ENCODE measurements at regions not wholly inside any gene's neighbourhood (a gene's known extent, or its start where the extent isn't known, plus 50 kb on each side); places are given as distances from the start of the nearest gene placed in this dataset.

GRCh38 chr3:27594096-27594690 is 110.0 kb upstream of the SLC4A7 start:
- DNase-seq (ENCODE audit: low read depth), result no peak
- H3K4me3 ChIP-seq (ENCODE audit: low read depth, low read length), result no peak overlapping the region

DNA sequence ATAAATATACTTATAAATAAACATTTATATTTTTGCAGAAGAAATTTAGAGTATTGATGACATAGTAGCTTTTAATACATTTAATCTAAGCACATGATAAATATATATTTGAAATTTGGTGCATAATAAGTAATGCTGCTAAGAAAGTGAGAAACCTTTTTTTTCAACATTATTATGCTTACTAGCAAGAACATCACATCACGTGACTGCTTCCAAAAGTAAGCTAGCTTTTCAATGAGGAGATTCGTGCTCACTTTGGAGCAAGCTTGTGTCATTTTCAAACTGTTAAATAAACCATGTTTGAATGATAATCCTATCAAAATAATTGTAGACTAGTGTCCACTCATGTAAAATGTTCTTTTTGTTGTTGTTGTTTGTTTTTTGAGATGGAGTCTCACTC is 109.0 kb upstream of the SLC4A7 start:
- DNase-seq (ENCODE audit: low read depth), result no peak
- H3K4me3 ChIP-seq (ENCODE audit: low read depth, low read length), result no peak overlapping the region

GRCh38 chr3:27591312-27592210 is 107.4 kb upstream of the SLC4A7 start:
- no peak for DNase-seq (ENCODE audit: low read depth)
- H3K4me3 ChIP-seq (ENCODE audit: low read depth, low read length), result no peak overlapping the region

- DNase-seq (ENCODE audit: low read depth), result no peak
- H3K4me3 ChIP-seq (ENCODE audit: low read depth, low read length), result no peak overlapping the region
These were observed 106.5 kb upstream of the SLC4A7 start for GRCh38 chr3:27590437-27591298.

GRCh38 chr3:27589795-27590194 is 105.6 kb upstream of the SLC4A7 start:
- DNase-seq (ENCODE audit: low read depth), result no peak

GRCh38 chr3:27585429-27585828 is 101.2 kb upstream of the SLC4A7 start:
- DNase-seq (ENCODE audit: low read depth), result no peak
- no peak overlapping the region for H3K4me3 ChIP-seq (ENCODE audit: low read depth, low read length)

More at GRCh38 chr3:27589795-27590194, 105.6 kb upstream of the SLC4A7 start:
- no peak overlapping the region for H3K4me3 ChIP-seq (ENCODE audit: low read depth, low read length)

DNA sequence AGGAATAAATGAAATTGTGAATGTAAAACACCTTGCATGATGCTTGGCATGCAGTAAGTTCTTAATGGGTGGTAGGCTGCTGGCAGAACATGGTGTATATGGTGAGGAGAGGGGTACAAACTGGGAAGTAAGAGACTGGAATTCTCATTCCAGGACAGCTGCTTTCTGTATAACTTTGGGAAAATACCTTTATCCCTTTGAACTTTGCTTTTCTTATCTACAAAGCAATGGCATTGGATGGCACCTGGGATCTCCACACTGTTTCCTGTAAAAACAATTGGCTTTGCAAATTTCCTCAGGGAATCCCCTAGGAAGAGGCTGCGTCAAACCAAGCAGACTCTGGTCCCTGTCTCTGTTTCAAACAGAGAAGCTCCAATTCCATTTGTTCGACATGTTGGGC is 100.7 kb upstream of the SLC4A7 start:
- no peak for DNase-seq (ENCODE audit: low read depth)
- no peak overlapping the region for H3K4me3 ChIP-seq (ENCODE audit: low read depth, low read length)

DNA sequence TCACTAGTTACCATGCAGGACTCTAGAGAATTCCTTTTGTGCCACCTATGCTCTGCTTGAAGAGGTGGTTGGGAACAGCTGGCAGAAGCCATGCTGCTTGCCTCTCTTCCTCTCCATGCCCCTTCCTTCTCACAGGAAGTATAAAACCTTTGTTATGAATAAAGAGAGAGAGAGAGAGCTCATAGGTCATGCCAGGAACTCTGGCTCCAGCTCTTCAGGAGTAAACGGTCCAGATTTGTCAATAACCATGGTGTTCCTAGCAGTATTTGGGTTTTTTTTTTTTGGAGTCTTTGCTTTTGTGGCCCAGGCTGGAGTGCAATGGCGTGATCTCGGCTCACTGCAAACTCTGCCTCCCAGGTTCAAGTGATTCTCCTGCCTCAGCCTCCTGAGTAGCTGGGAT is 97.7 kb upstream of the SLC4A7 start:
- DNase-seq (ENCODE audit: low read depth), result no peak
- H3K4me3 ChIP-seq (ENCODE audit: low read depth, low read length), result no peak overlapping the region

DNA sequence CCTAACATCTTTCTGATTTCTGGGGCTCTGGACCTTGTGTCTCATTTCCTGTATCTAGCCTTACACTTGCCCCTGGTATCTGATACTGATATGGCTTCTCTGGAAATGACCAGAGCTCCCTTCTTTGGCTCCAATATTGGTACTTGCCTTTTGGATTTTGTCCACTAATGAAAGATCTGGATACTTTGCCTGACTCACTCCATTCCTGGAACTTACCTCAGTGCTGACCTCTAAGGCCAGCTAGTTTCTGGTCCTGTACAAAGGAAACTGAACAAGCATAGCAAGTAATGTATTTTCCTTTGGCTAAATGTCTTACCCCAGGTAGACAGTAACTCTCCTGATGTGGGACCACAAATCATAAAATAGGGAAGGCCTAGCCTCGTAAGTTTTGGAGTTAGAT is 93.8 kb upstream of the SLC4A7 start:
- DNase-seq (ENCODE audit: low read depth), result no peak
- H3K4me3 ChIP-seq (ENCODE audit: low read depth, low read length), result no peak overlapping the region

GRCh38 chr3:27577504-27577903 is 93.3 kb upstream of the SLC4A7 start:
- no peak for DNase-seq (ENCODE audit: low read depth)
- H3K4me3 ChIP-seq (ENCODE audit: low read depth, low read length), result no peak overlapping the region

DNA sequence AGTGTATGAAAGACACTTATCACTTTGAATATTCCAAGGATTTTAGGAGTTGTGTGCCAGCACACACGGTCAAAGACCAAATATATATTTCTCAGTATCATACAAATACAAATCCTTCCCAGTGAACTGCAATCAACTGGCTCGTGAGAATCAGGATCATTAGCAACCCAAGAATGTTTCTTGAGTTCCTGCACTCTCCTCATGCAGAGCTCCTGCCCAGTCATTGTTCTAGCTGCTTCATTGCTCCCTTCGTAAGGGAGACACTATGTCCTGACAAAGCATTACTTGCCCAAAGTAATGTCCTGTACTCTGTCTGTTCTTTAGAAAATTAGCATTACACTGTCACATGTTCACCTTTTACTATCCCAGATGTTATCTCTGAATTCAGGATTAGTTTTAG is 92.0 kb upstream of the SLC4A7 start:
- DNase-seq (ENCODE audit: low read depth), result no peak
- no peak overlapping the region for H3K4me3 ChIP-seq (ENCODE audit: low read depth, low read length)

DNA sequence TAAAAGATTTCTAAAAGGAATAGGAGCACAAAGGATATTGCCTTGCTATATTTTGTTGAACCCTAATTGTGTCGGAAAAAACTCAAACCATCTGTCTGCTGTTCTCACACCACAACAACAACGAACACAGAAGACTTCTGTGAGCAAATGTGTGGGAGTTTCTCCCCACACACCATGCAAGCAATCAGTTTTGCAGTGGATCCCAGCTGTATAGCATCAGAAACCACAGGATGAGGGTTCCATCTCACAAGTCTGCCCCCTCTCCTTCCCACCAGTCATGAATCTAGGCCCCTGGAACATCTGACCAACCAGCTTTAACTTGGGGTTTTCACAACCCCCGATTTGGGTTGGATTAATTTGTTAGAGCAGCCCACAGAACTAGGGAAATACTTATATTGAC is 91.3 kb upstream of the SLC4A7 start:
- H3K4me3 ChIP-seq (ENCODE audit: low read depth, low read length), result no peak overlapping the region
- no peak for DNase-seq (ENCODE audit: low read depth)

DNA sequence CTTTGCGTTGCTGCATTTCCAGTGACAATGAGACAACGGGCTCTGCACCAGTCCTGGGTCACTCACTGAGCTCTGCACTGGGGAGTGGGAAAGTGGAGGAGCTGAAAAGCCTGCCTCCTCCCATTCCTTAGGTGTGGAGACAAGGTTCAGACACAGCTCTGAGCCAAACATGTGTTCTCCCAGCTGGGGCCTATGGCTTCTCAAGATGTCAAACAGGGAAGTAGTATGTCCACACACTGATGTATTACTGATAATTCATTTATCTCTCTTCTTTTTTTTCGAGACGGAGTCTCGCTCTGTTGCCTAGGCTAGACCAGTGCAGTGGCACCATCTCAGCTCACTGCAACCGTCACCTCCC is 90.2 kb upstream of the SLC4A7 start:
- no peak overlapping the region for H3K4me3 ChIP-seq (ENCODE audit: low read depth, low read length)
- DNase-seq (ENCODE audit: low read depth), result no peak

- DNase-seq (ENCODE audit: low read depth), result no peak
- H3K4me3 ChIP-seq (ENCODE audit: low read depth, low read length), result no peak overlapping the region
These were observed 89.7 kb upstream of the SLC4A7 start for GRCh38 chr3:27573780-27574437.

GRCh38 chr3:27573138-27573537 is 89.0 kb upstream of the SLC4A7 start:
- no peak overlapping the region for H3K4me3 ChIP-seq (ENCODE audit: low read depth, low read length)
- DNase-seq (ENCODE audit: low read depth), result no peak

DNA sequence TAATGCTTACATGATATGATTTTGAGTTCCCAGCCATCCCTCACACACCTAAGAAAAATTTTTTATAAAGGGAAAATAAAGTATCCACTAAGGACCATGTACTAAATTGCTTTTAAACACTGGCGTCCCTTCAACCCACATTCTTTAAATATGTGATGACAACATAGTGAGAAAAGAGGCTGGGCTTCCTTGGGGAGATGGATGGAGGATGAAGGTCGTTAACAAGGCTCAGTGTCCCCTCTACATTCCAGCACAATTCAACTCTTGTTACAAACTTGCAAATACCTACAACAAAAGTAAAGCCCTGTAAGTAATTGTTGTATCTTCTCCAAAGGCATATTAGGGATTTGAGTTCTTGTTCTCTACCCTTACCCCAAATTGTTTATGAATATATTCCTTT is 87.2 kb upstream of the SLC4A7 start:
- H3K4me3 ChIP-seq (ENCODE audit: low read depth, low read length), result no peak overlapping the region
- DNase-seq (ENCODE audit: low read depth), result no peak

DNA sequence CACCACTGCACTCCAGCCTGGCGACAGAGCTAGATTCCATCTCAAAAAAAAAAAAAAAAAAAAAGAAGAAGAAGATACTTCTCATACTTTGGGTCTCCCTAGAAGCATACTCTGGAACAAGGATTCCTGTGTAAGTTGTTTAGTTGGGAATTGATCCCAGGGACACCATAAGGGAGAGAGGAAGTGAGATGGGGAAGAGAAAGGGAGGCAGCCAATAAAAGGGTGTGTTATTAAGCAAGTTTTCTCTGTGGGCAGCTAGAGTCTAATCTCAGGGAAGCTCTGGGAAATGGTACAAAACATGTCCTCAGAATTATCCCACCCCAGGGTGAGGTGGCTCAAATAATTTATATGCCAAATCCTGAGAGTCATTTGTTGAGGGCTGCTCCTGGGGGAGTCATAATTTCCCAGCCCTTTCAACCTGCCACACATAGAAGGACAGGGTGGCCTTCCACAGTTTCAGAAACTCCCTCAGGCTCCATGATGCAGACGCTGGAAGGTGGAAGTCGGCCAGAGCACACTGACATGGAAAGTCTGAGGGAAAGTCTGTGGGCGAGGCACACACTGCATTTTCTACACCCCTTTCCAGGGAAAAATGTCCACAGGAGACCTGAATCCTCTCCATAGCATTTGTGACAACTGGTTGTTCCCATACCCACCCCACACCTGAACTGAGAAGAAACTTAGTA is 86.4 kb upstream of the SLC4A7 start:
- no peak overlapping the region for H3K4me3 ChIP-seq (ENCODE audit: low read depth, low read length)
- DNase-seq (ENCODE audit: low read depth), result no peak

DNA sequence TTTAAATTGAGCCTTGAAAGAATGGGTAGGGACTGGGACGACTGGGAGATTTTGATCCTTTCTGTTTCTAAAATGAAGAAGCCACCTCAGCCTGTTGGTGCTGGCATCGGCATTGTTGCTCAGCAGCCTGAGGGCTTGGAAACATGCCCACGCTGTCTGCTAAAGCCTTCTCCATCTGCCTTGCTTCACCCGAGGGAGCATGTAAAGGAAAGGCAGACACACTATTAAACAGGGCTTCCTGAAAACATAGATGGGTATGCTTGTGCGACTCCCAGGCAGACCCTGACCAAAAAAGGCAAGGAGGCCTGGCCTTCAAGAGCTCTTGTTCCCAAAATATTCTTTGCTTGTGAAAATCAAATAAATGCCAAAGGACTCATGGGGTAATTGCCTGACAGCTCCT is 84.2 kb upstream of the SLC4A7 start:
- no peak for DNase-seq (ENCODE audit: low read depth)
- no peak overlapping the region for H3K4me3 ChIP-seq (ENCODE audit: low read depth, low read length)

- DNase-seq (ENCODE audit: low read depth), result no peak
- H3K4me3 ChIP-seq (ENCODE audit: low read depth, low read length), result no peak overlapping the region
These were observed 83.1 kb upstream of the SLC4A7 start for GRCh38 chr3:27567251-27567650.
